K562 (cell line): ENCODE measurements at regions not wholly inside any gene's neighbourhood (a gene's known extent, or its start where the extent isn't known, plus 50 kb on each side); places are given as distances from the start of the nearest gene placed in this dataset.

Experiments
- ATAC-seq: fragments of 200-7000 bp; cut with Tn5 transposase; 3 replicates; pipeline ENCODE4 v1.9.1; 2020; ENCODE audit warnings: moderate library complexity
- BruUV-seq: library from RNA; stranded (reverse); fragments of 400-500 nt; replicated peaks from 2 replicates; lab custom pipeline; 2021; lab: Mats Ljungman, UMichigan
- CTCF ChIA-PET: fragments of 300-600 bp; formaldehyde crosslinking; extraction: SDS; loops from one replicate; lab custom pipeline; 2021; ENCODE audit warnings: low intra/inter-chr PET ratio; lab: Yijun Ruan, JAX
- POLR2A ChIA-PET: fragments of 300-600, 350-650 bp; sonication (Branson Sonifier 250); formaldehyde crosslinking; extraction: SDS; loops from one replicate; lab custom pipeline; 2021; ENCODE audit warnings: antibody characterized with exemption, inconsistent platforms; lab: Yijun Ruan, JAX
- DNase-seq, 4 experiments: peaks; one replicate each; pipeline versions ENCODE4 v3.0.0 to v3.0.0-alpha.2; 2011 to 2018; ENCODE audit warnings: low spot score in 3 of 4, mixed read lengths in 3 of 4; ENCODE audit errors: extremely low read depth in 1 of 4
- FAIRE-seq: peaks from 2 replicates; lab custom pipeline; 2011; peaks lifted over from hg19 to GRCh38; lab: Jason Lieb, UNC
- H2AFZ ChIP-seq: 2 replicates; pipeline ENCODE4 v1.6.0; 2011; ENCODE audit warnings: low read depth, low read length, control low read depth, inconsistent platforms
- H3K27ac ChIP-seq: fragments of 200-600 bp; 3 replicates; pipeline ENCODE4 v1.8.0; 2011; ENCODE audit warnings: low read depth, mild to moderate bottlenecking, control low read depth, inconsistent platforms, low read length, moderate library complexity, mixed read lengths; ENCODE audit errors: extremely low read depth
- H3K27me3 ChIP-seq, 2 experiments: fragments of 300-600 bp in 1 of 2; 2 replicates in 1 of 2; 3 replicates in 1 of 2; pipeline versions ENCODE4 v1.6.0 to v1.8.0; 2011; ENCODE audit warnings: inconsistent platforms in 2 of 2, low read length in 2 of 2, mild to moderate bottlenecking in 1 of 2, mixed read lengths in 1 of 2, moderate library complexity in 1 of 2; ENCODE audit not compliant: control insufficient read depth in 2 of 2, insufficient read depth in 2 of 2
- H3K36me3 ChIP-seq: fragments of 300-600 bp; 3 replicates; pipeline ENCODE4 v1.8.0; 2011; ENCODE audit warnings: mild to moderate bottlenecking, low read length, inconsistent platforms; ENCODE audit not compliant: control insufficient read depth, insufficient read depth
- H3K4me1 ChIP-seq, 2 experiments: fragments of 200-600 bp in 1 of 2; replicated peaks in 1 of 2; 2 replicates in 1 of 2; 3 replicates in 1 of 2; pipeline versions ENCODE4 v1.5.1 to v1.8.0; 2011; ENCODE audit warnings: inconsistent platforms in 2 of 2, low read length in 2 of 2, mild to moderate bottlenecking in 1 of 2, mixed read lengths in 1 of 2, moderate library complexity in 1 of 2; ENCODE audit not compliant: control insufficient read depth in 2 of 2, insufficient read depth in 2 of 2
- H3K4me2 ChIP-seq: 2 replicates; pipeline ENCODE4 v1.6.1; 2011; ENCODE audit warnings: low read length, control low read depth, inconsistent platforms, mixed read lengths; ENCODE audit not compliant: insufficient read depth
- H3K4me3 ChIP-seq: fragments of 200-600 bp; sonication (generic), shearing (Covaris generic); 2 replicates; pipeline ENCODE4 v1.5.1; 2016; ENCODE audit warnings: control low read depth, inconsistent platforms
- H3K79me2 ChIP-seq: fragments of 200-600 bp; 3 replicates; pipeline ENCODE4 v1.8.0; 2011; ENCODE audit warnings: low read length, inconsistent platforms; ENCODE audit not compliant: control insufficient read depth, insufficient read depth
- H3K9ac ChIP-seq, 2 experiments: 2 replicates each; pipeline versions ENCODE4 v1.6.0 to v1.6.1; 2011; ENCODE audit warnings: low read depth in 2 of 2, low read length in 2 of 2, control low read depth in 1 of 2, inconsistent platforms in 1 of 2, mild to moderate bottlenecking in 1 of 2, mixed read lengths in 1 of 2; ENCODE audit not compliant: insufficient read depth in 1 of 2
- H3K9me1 ChIP-seq: one replicate; pipeline ENCODE4 v1.6.0; 2011; ENCODE audit warnings: inconsistent platforms, mild to moderate bottlenecking, low read length, moderate library complexity; ENCODE audit not compliant: control insufficient read depth, insufficient read depth
- H3K9me3 ChIP-seq: replicated peaks from 2 replicates; pipeline ENCODE4 v1.5.1; 2011; ENCODE audit warnings: low read depth, low read length, inconsistent platforms; ENCODE audit not compliant: control insufficient read depth, insufficient read depth
- H4K20me1 ChIP-seq: replicated peaks from 2 replicates; pipeline ENCODE4 v1.6.1; 2011; ENCODE audit warnings: low read length, inconsistent platforms, mixed read lengths; ENCODE audit not compliant: control insufficient read depth, insufficient read depth
- BCL6 ChIP-seq: fragments of 250-450 bp; sonication (Bioruptor Pico); IDR thresholded peaks from 2 replicates; pipeline ENCODE4 v1.4.0; 2020
- BMI1 ChIP-seq: fragments of 150-350 bp; IDR thresholded peaks from 2 replicates; pipeline ENCODE4 v1.6.1; 2014; ENCODE audit warnings: low read length
- CBX2 ChIP-seq: fragments of 200-600 bp; sonication (generic); IDR thresholded peaks from one replicate; pipeline ENCODE4 v1.6.1; 2012; ENCODE audit warnings: mild to moderate bottlenecking, low read length, inconsistent platforms; ENCODE audit not compliant: insufficient read depth, poor library complexity, severe bottlenecking
- CCAR2 ChIP-seq: fragments of 200-400 bp; formaldehyde crosslinking; IDR thresholded peaks from 2 replicates; pipeline ENCODE4 v1.6.1; 2017; ENCODE audit warnings: mild to moderate bottlenecking, low read depth, low read length
- HDAC6 ChIP-seq: IDR thresholded peaks from 2 replicates; pipeline ENCODE4 v1.6.1; 2012; ENCODE audit warnings: low read depth, mild to moderate bottlenecking, control low read depth, inconsistent platforms, low read length, moderate library complexity
- MIER1 ChIP-seq: fragments of 450-650 bp; IDR thresholded peaks from 2 replicates; pipeline ENCODE4 v1.6.1; 2016; ENCODE audit warnings: antibody characterized with exemption, mild to moderate bottlenecking, low read depth
- PATZ1 ChIP-seq: fragments of 250-450 bp; sonication (Bioruptor Pico); IDR thresholded peaks from 2 replicates; pipeline ENCODE4 v1.5.0; 2020; ENCODE audit warnings: mild to moderate bottlenecking, borderline replicate concordance
- RAD51 ChIP-seq: fragments of 450-650 bp; IDR thresholded peaks from 2 replicates; pipeline ENCODE4 v1.7.1; 2016; ENCODE audit warnings: low read depth, mild to moderate bottlenecking, borderline replicate concordance
- RBM25 ChIP-seq: fragments of 200-400 bp; formaldehyde crosslinking; IDR thresholded peaks from 2 replicates; pipeline ENCODE4 v1.6.1; 2018; ENCODE audit warnings: low read length, low read depth, moderate library complexity; ENCODE audit not compliant: severe bottlenecking
- SPI1 ChIP-seq: IDR thresholded peaks from 2 replicates; pipeline ENCODE4 v1.6.1; 2011; ENCODE audit warnings: low read depth, low read length, control low read depth, borderline replicate concordance
- ZHX1 ChIP-seq: fragments of 150-350 bp; conservative IDR thresholded peaks from 2 replicates; pipeline ENCODE4 v1.6.1; 2014; ENCODE audit warnings: low read length
- ZNF217 ChIP-seq: sonication (generic); formaldehyde crosslinking; IDR thresholded peaks from 2 replicates; pipeline ENCODE4 v1.8.0; 2022; ENCODE audit warnings: mild to moderate bottlenecking, missing genetic modification reagents
- ZNF239 ChIP-seq: fragments of 250-450 bp; sonication (Bioruptor Pico); IDR thresholded peaks from 2 replicates; pipeline ENCODE4 v1.4.0; 2020; ENCODE audit warnings: mild to moderate bottlenecking
- ZNF311 ChIP-seq: fragments of 250-450 bp; sonication (Bioruptor Pico); IDR thresholded peaks from 2 replicates; pipeline ENCODE4 v1.4.0; 2020; ENCODE audit warnings: mild to moderate bottlenecking, moderate library complexity
- WGBS: fragments of 100-300 bp; shearing (Covaris generic); methylation state at CpG from one replicate; pipeline ENCODE4 v1.1.6; 2016; ENCODE audit warnings: low coverage, mixed read lengths; ENCODE audit not compliant: insufficient coverage; ENCODE audit errors: missing lambda C conversion rate; 5-methylcytosine and 5-hydroxymethylcytosine counted together
- in situ Hi-C: fragments of 300-500 bp; cut with MboI; formaldehyde crosslinking; loops from 4 replicates; pipeline ENCODE4 v1.15.0; 2018; ENCODE audit warnings: inconsistent platforms, mixed read lengths
- intact Hi-C: fragments of 100-400 bp; cut with micrococcal nuclease; formaldehyde crosslinking; loops from 2 replicates; pipeline ENCODE4 v1.14.2; 2022

- Histone ChIP-seq H3K9me3 (no peaks in the 10 kb centered on the region; the same call in 1 of the 2 replicates), H3K79me2 (no peaks in the 10 kb centered on the region), H3K27me3 (no peaks in the 10 kb centered on the region), H3K36me3 (no peaks in the 10 kb centered on the region), H3K4me1 (no peaks in the 10 kb centered on the region), H3K4me3 (no peak overlapping the region), H3K4me2 (no peak overlapping the region), H4K20me1 (no peaks in the 10 kb centered on the region), H3K9me1 (no peaks in the 10 kb centered on the region), H3K9ac (no peak overlapping the region), H2AFZ (no peak overlapping the region), H3K27ac (no peak overlapping the region)
- 0% methylated on average over 4 of the region's 4 CpGs for WGBS
- FAIRE-seq = no peak
- ChIA-PET POLR2A (no interaction called here), CTCF (no interaction called here)
- intact Hi-C loops = no loop called here
- no peak for ATAC-seq
- no TSS peak for BruUV-seq
- no peak for DNase-seq
- TF ChIP-seq PATZ1 (CRISPR knock-in tag) = no peak
- no peak for TF ChIP-seq BMI1
- TF ChIP-seq MIER1 = no peak
- in situ Hi-C loops = no loop called here
These were observed 634.0 kb upstream of the TENM4 start for GRCh38 chr11:80074837-80075236.

GRCh38 chr11:80066291-80066690 lies 625.5 kb upstream of the TENM4 start:
- H3K27ac ChIP-seq = no peak overlapping the region
- no TSS peak for BruUV-seq
- H4K20me1 ChIP-seq = no peaks in the 10 kb centered on the region
- H3K4me1 ChIP-seq = no peaks in the 10 kb centered on the region
- POLR2A ChIA-PET = no interaction called here
- no peak overlapping the region for H3K9ac ChIP-seq
- DNase-seq = no peak
- intact Hi-C loops = no loop called here
- no peaks in the 10 kb centered on the region for H3K79me2 ChIP-seq
- no peaks in the 10 kb centered on the region for H3K36me3 ChIP-seq
- CTCF ChIA-PET = no interaction called here
- in situ Hi-C loops = no loop called here
- H3K4me2 ChIP-seq = no peak overlapping the region
- FAIRE-seq = no peak
- H3K4me3 ChIP-seq = no peak overlapping the region
- H3K9me1 ChIP-seq = no peaks in the 10 kb centered on the region
- no peaks in the 10 kb centered on the region; the same call in 1 of the 2 replicates for H3K9me3 ChIP-seq
- H3K27me3 ChIP-seq = no peaks in the 10 kb centered on the region
- ATAC-seq = no peak
- no peak overlapping the region for H2AFZ ChIP-seq
- TF ChIP-seq CBX2 = no peak
- no peak for TF ChIP-seq BCL6 (CRISPR knock-in tag)
- TF ChIP-seq ZNF217 (CRISPR knock-in tag) = no peak
- TF ChIP-seq RBM25 = no peak
- no peak for TF ChIP-seq SPI1
- no peak for TF ChIP-seq ZNF311 (CRISPR knock-in tag)
- no peak for TF ChIP-seq ZHX1
- TF ChIP-seq RAD51 = no peak
- no peak for TF ChIP-seq CCAR2
- no peak for TF ChIP-seq ZNF239 (CRISPR knock-in tag)
- TF ChIP-seq HDAC6 = no peak
